BE2C (cell line): ENCODE measurements at regions not wholly inside any gene's neighbourhood (a gene's known extent, or its start where the extent isn't known, plus 50 kb on each side); places are given as distances from the start of the nearest gene placed in this dataset.
A peak's percentile ranks its signal among the peaks of the same experiment; 100 is the strongest.

Experiments used
- DNase-seq: peaks from one replicate; pipeline ENCODE4 v3.0.0-alpha.2; 2020
- H3K27me3 ChIP-seq: fragments of 250-450 bp; sonication (Bioruptor Pico); 2 replicates; pipeline ENCODE4 v1.5.1; 2020; ENCODE audit warnings: mild to moderate bottlenecking
- H3K36me3 ChIP-seq: fragments of 250-450 bp; sonication (Bioruptor Pico); 2 replicates; pipeline ENCODE4 v1.5.1; 2020; ENCODE audit warnings: mild to moderate bottlenecking
- H3K4me1 ChIP-seq: fragments of 250-450 bp; sonication (Bioruptor Pico); 2 replicates; pipeline ENCODE4 v1.5.1; 2020
- H3K4me3 ChIP-seq: 2 replicates; pipeline ENCODE4 v1.5.1; 2011; ENCODE audit warnings: low read depth, low read length
- H3K9me3 ChIP-seq: fragments of 250-450 bp; sonication (Bioruptor Pico); 2 replicates; pipeline ENCODE4 v1.5.1; 2020
- CTCF ChIP-seq: IDR thresholded peaks from 2 replicates; pipeline ENCODE4 v1.5.1; 2012; ENCODE audit warnings: mild to moderate bottlenecking, low read depth, low read length

GRCh38 chr12:124686370-124687173 is 119.2 kb upstream of the NCOR2 start:
- H3K27me3 ChIP-seq: no peaks in the 10 kb centered on the region
- DNase-seq: peak; percentile 48
- no peak for TF ChIP-seq CTCF
- no peaks in the 10 kb centered on the region; the same call in 1 of the 2 replicates for H3K9me3 ChIP-seq
- H3K4me1 ChIP-seq: peaks cover 12% of the 10 kb centered on the region
- no peaks in the 10 kb centered on the region for H3K36me3 ChIP-seq
- H3K4me3 ChIP-seq: no peak overlapping the region

- Histone ChIP-seq H3K36me3 (no peaks in the 10 kb centered on the region), H3K9me3 (no peaks in the 10 kb centered on the region; the same call in 1 of the 2 replicates), H3K4me1 (peaks cover 16% of the 10 kb centered on the region), H3K4me3 (peak overlapping the region; percentile 59), H3K27me3 (no peaks in the 10 kb centered on the region)
- TF ChIP-seq CTCF: no peak
- DNase-seq: no peak
Observed at GRCh38 chr12:124685689-124686369, 118.4 kb upstream of the NCOR2 start.

- H3K4me3 ChIP-seq: peak overlapping the region; percentile 59
- H3K4me1 ChIP-seq: peaks cover 16% of the 10 kb centered on the region
- no peaks in the 10 kb centered on the region for H3K27me3 ChIP-seq
- no peak for TF ChIP-seq CTCF
- no peaks in the 10 kb centered on the region for H3K36me3 ChIP-seq
- no peaks in the 10 kb centered on the region; the same call in 1 of the 2 replicates for H3K9me3 ChIP-seq
- DNase-seq: peak; percentile 35
Observed at GRCh38 chr12:124684971-124685688, 117.7 kb upstream of the NCOR2 start.

GRCh38 chr12:124684496-124684895 is 117.1 kb upstream of the NCOR2 start:
- H3K4me3 ChIP-seq: peak overlapping the region; percentile 59
- no peaks in the 10 kb centered on the region for H3K36me3 ChIP-seq
- H3K27me3 ChIP-seq: no peaks in the 10 kb centered on the region
- DNase-seq: peak; percentile 31
- H3K4me1 ChIP-seq: peaks cover 16% of the 10 kb centered on the region
- TF ChIP-seq CTCF: no peak
- H3K9me3 ChIP-seq: no peaks in the 10 kb centered on the region; the same call in 1 of the 2 replicates

GRCh38 chr12:124683152-124684124 is 116.0 kb upstream of the NCOR2 start:
- Histone ChIP-seq H3K4me1 (peaks cover 16% of the 10 kb centered on the region), H3K9me3 (no peaks in the 10 kb centered on the region; the same call in 1 of the 2 replicates)
- no peak for DNase-seq

More at GRCh38 chr12:124683152-124684124, 116.0 kb upstream of the NCOR2 start:
- no peaks in the 10 kb centered on the region for H3K36me3 ChIP-seq
- H3K4me3 ChIP-seq: no peak overlapping the region
- H3K27me3 ChIP-seq: no peaks in the 10 kb centered on the region
- no peak for TF ChIP-seq CTCF
